ENCODE measurements at regions not wholly inside any gene's neighbourhood (a gene's known extent, or its start where the extent isn't known, plus 50 kb on each side); places are given as distances from the start of the nearest gene placed in this dataset.

- TF ChIP-seq CTCF (IDR thresholded peaks at IDR 0.05; ENCODE audit: insufficient read depth, low read length, poor library complexity, severe bottlenecking): no peak
- no peak for TF ChIP-seq EZH2phosphoT487 (conservative IDR thresholded peaks at IDR 0.05; ENCODE audit: low read length)
Observed at GRCh38 chrX:114252186-114252585, 331.7 kb upstream of the HTR2C start.
